Astrocyte of the cerebellum (primary cell): ENCODE measurements at regions not wholly inside any gene's neighbourhood (a gene's known extent, or its start where the extent isn't known, plus 50 kb on each side); places are given as distances from the start of the nearest gene placed in this dataset.

Source experiments
- DNase-seq: peaks from one replicate; pipeline ENCODE4 v3.0.0-alpha.2; 2011; ENCODE audit warnings: low read depth
- H3K4me3 ChIP-seq: 2 replicates; pipeline ENCODE4 v1.5.1; 2011; ENCODE audit warnings: mild to moderate bottlenecking, low read depth, low read length, moderate library complexity
- CTCF ChIP-seq: IDR thresholded peaks from 2 replicates; pipeline ENCODE4 v1.5.1; 2012; ENCODE audit warnings: low read length, low read depth, moderate library complexity, mild to moderate bottlenecking; ENCODE audit errors: missing control alignments
- in situ Hi-C: cut with HindIII; loops from 2 replicates; pipeline ENCODE4 v1.10.0; 2017; ENCODE audit warnings: low sequenced_read_pairs

GRCh38 chr3:140761076-140761639, 83.3 kb downstream of the TRIM42 start:
- TF ChIP-seq CTCF, result no peak
- DNase-seq, result no peak
- in situ Hi-C loops, result no loop called here
- no peak overlapping the region for H3K4me3 ChIP-seq

GRCh38 chr3:140762746-140763145, 84.9 kb downstream of the TRIM42 start:
- DNase-seq, result no peak
- in situ Hi-C loops, result no loop called here
- no peak for TF ChIP-seq CTCF

GRCh38 chr3:140763532-140763931, 85.7 kb downstream of the TRIM42 start:
- H3K4me3 ChIP-seq, result no peak overlapping the region
- TF ChIP-seq CTCF, result no peak
- no peak for DNase-seq
- in situ Hi-C loops, result no loop called here

More at GRCh38 chr3:140762746-140763145, 84.9 kb downstream of the TRIM42 start:
- H3K4me3 ChIP-seq, result no peak overlapping the region

GRCh38 chr3:140765246-140765645, 87.4 kb downstream of the TRIM42 start:
- H3K4me3 ChIP-seq, result no peak overlapping the region
- no peak for DNase-seq
- TF ChIP-seq CTCF, result no peak
- in situ Hi-C loops, result no loop called here

- no peak for TF ChIP-seq CTCF
- H3K4me3 ChIP-seq, result no peak overlapping the region
- in situ Hi-C loops, result no loop called here
- no peak for DNase-seq
Observed at GRCh38 chr3:140766465-140766864, 88.6 kb downstream of the TRIM42 start.

GRCh38 chr3:140767566-140767965, 89.7 kb downstream of the TRIM42 start:
- no peak for DNase-seq
- TF ChIP-seq CTCF, result no peak
- no peak overlapping the region for H3K4me3 ChIP-seq
- in situ Hi-C loops, result no loop called here
